HCT116 (cell line): ENCODE measurements at regions not wholly inside any gene's neighbourhood (a gene's known extent, or its start where the extent isn't known, plus 50 kb on each side); places are given as distances from the start of the nearest gene placed in this dataset.

Experiments
- ATAC-seq: fragments of 200-7000 bp; cut with Tn5 transposase; 2 replicates; pipeline ENCODE4 v1.9.1; 2020; ENCODE audit warnings: mild to moderate bottlenecking, moderate library complexity
- BruUV-seq: library from RNA; stranded (reverse); fragments of 400-500 nt; replicated peaks from 2 replicates; lab custom pipeline; 2021; lab: Mats Ljungman, UMichigan
- CTCF ChIA-PET: fragments of 300-600 bp; sonication (Branson Sonifier 250); formaldehyde crosslinking; loops from one replicate; lab custom pipeline; 2021; ENCODE audit warnings: antibody characterized with exemption; lab: Charles Lee
- POLR2A ChIA-PET: fragments of 300-600, 350-600 bp; sonication (Branson Sonifier 250); formaldehyde crosslinking; loops from one replicate; lab custom pipeline; 2021; ENCODE audit warnings: antibody characterized with exemption; lab: Charles Lee
- RAD21 ChIA-PET, 2 experiments: fragments of 300-600 bp; sonication (Branson Sonifier 250); formaldehyde crosslinking; loops; one replicate each; lab custom pipeline; 2023; ENCODE audit warnings: low total read pairs in 2 of 2; ENCODE audit not compliant: uncharacterized antibody in 2 of 2, unreplicated experiment in 2 of 2, low non-redundant PET in 1 of 2; lab: Charles Lee
- DNase-seq: peaks from one replicate; pipeline ENCODE4 v3.0.0-alpha.2; 2010; ENCODE audit warnings: low read depth, low spot score
- H2AFZ ChIP-seq: fragments of 200-600 bp; shearing (Covaris generic), sonication (generic); 2 replicates; pipeline ENCODE4 v1.6.1; 2017; ENCODE audit warnings: low read depth, mixed run types, mixed read lengths, antibody characterized with exemption, low read length; ENCODE audit not compliant: poor library complexity, severe bottlenecking
- H3K27ac ChIP-seq: 2 replicates; pipeline ENCODE4 v1.5.1; 2012; ENCODE audit warnings: low read depth, low read length
- H3K27me3 ChIP-seq: fragments of 200-600 bp; sonication (generic); 2 replicates; pipeline ENCODE4 v1.6.1; 2016; ENCODE audit warnings: mixed run types, low read length, mixed read lengths; ENCODE audit not compliant: insufficient read depth
- H3K36me3 ChIP-seq, 2 experiments: fragments of 200-500 bp in 1 of 2; fragments of 200-600 bp in 1 of 2; sonication (Bioruptor generic) in 1 of 2; sonication (generic) in 1 of 2; 2 replicates each; pipeline versions ENCODE4 v1.5.1 to v1.6.1; 2014 to 2016; ENCODE audit warnings: low read length in 2 of 2, inconsistent platforms in 1 of 2, mixed read lengths in 1 of 2, mixed run types in 1 of 2; ENCODE audit not compliant: insufficient read depth in 2 of 2, control insufficient read depth in 1 of 2
- H3K4me1 ChIP-seq, 2 experiments: fragments of 200-600 bp in 1 of 2; sonication (generic) in 1 of 2; 2 replicates each; pipeline versions ENCODE4 v1.5.1 to v1.6.1; 2012 to 2017; ENCODE audit warnings: low read length in 2 of 2, inconsistent platforms in 1 of 2, mild to moderate bottlenecking in 1 of 2, mixed read lengths in 1 of 2, mixed run types in 1 of 2, moderate library complexity in 1 of 2; ENCODE audit not compliant: insufficient read depth in 2 of 2, control insufficient read depth in 1 of 2
- H3K4me2 ChIP-seq: fragments of 200-600 bp; sonication (generic); 2 replicates; pipeline ENCODE4 v1.6.1; 2017; ENCODE audit warnings: mixed run types, low read length, mixed read lengths
- H3K4me3 ChIP-seq, 2 experiments: fragments of 200-600 bp in 1 of 2; sonication (generic) in 1 of 2; replicated peaks in 1 of 2; 2 replicates each; pipeline ENCODE4 v1.5.1; 2011 to 2016; ENCODE audit warnings: low read length in 2 of 2, control low read depth in 1 of 2, low read depth in 1 of 2, mild to moderate bottlenecking in 1 of 2, mixed read lengths in 1 of 2, mixed run types in 1 of 2
- H3K79me2 ChIP-seq: fragments of 200-600 bp; sonication (generic); 2 replicates; pipeline ENCODE4 v1.6.1; 2017; ENCODE audit warnings: mild to moderate bottlenecking, mixed run types, low read length, moderate library complexity, mixed read lengths; ENCODE audit not compliant: insufficient read depth
- H3K9ac ChIP-seq: fragments of 200-600 bp; sonication (generic); 2 replicates; pipeline ENCODE4 v1.6.1; 2016; ENCODE audit warnings: low read length, mixed read lengths
- H3K9me2 ChIP-seq: fragments of 200-600 bp; sonication (generic), shearing (Covaris generic); 2 replicates; pipeline ENCODE4 v1.6.1; 2017; ENCODE audit warnings: mixed run types, mild to moderate bottlenecking, moderate library complexity; ENCODE audit not compliant: insufficient read depth
- H3K9me3 ChIP-seq, 2 experiments: fragments of 200-500 bp in 1 of 2; fragments of 200-600 bp in 1 of 2; sonication (Bioruptor generic) in 1 of 2; sonication (generic) in 1 of 2; 2 replicates each; pipeline ENCODE4 v1.6.1; 2014 to 2017; ENCODE audit warnings: low read length in 2 of 2, mixed read lengths in 2 of 2, inconsistent platforms in 1 of 2, low read depth in 1 of 2, mild to moderate bottlenecking in 1 of 2, mixed run types in 1 of 2, moderate library complexity in 1 of 2; ENCODE audit not compliant: control insufficient read depth in 1 of 2, insufficient read depth in 1 of 2
- H4K20me1 ChIP-seq: fragments of 200-600 bp; sonication (generic), shearing (Covaris generic); 2 replicates; pipeline ENCODE4 v1.6.1; 2017; ENCODE audit warnings: mixed run types, mild to moderate bottlenecking, moderate library complexity; ENCODE audit not compliant: insufficient read depth
- CBX3 ChIP-seq: IDR thresholded peaks from 2 replicates; pipeline ENCODE4 v1.6.1; 2012; ENCODE audit warnings: low read depth
- ELF1 ChIP-seq: IDR thresholded peaks from 2 replicates; pipeline ENCODE4 v1.6.1; 2012; ENCODE audit warnings: low read depth, borderline replicate concordance
- MAX ChIP-seq: IDR thresholded peaks from 2 replicates; pipeline ENCODE4 v1.6.1; 2012
- POLR2A ChIP-seq: IDR thresholded peaks from 2 replicates; pipeline ENCODE4 v1.7.0; 2011; ENCODE audit warnings: borderline replicate concordance; ENCODE audit not compliant: insufficient read depth, insufficient read length; ENCODE audit errors: extremely low read depth
- RAD21 ChIP-seq: IDR thresholded peaks from 2 replicates; pipeline ENCODE4 v1.6.1; 2012; ENCODE audit warnings: low read depth, mild to moderate bottlenecking
- REST ChIP-seq: IDR thresholded peaks from 2 replicates; pipeline ENCODE4 v1.6.1; 2012; ENCODE audit warnings: low read depth
- SRF ChIP-seq: IDR thresholded peaks from 2 replicates; pipeline ENCODE4 v1.6.1; 2012; ENCODE audit warnings: low read depth
- TCF7L2 ChIP-seq: IDR thresholded peaks from 2 replicates; pipeline ENCODE4 v1.7.0; 2011; ENCODE audit warnings: borderline replicate concordance, inconsistent platforms; ENCODE audit not compliant: insufficient read depth, insufficient read length; ENCODE audit errors: extremely low read depth
- ZFX ChIP-seq: fragments of 450-650 bp; IDR thresholded peaks from 2 replicates; pipeline ENCODE4 v1.6.1; 2017
- intact Hi-C: fragments of 100-400 bp; cut with micrococcal nuclease; formaldehyde crosslinking; loops from 2 replicates; pipeline ENCODE4 v1.10.0; 2022

- no peaks in the 10 kb centered on the region for H3K9me2 ChIP-seq
- BruUV-seq, result no TSS peak
- intact Hi-C loops, result no loop called here
- peak overlapping the region; percentile 91 for H2AFZ ChIP-seq
- H4K20me1 ChIP-seq, result no peaks in the 10 kb centered on the region
- no peaks in the 10 kb centered on the region for H3K27me3 ChIP-seq
- no peak overlapping the region for H3K27ac ChIP-seq
- RAD21 ChIA-PET, result no interaction called here
- ATAC-seq (no peak), DNase-seq (no peak)
- no peak overlapping the region for H3K9ac ChIP-seq
- peaks cover 76 to 92% of the 10 kb centered on the region in 2 experiments for H3K4me1 ChIP-seq
- CTCF ChIA-PET, result interaction anchor here (1.2 kb wide), 1 partner anchor 18 kb away, joined by 5 read pairs; no protein-coding TSS in a partner anchor
- POLR2A ChIA-PET, result interaction anchor here (2.6 to 3.2 kb wide), 2 partner anchors 10 to 71 kb away, joined by 11 to 25 read pairs; no protein-coding TSS in a partner anchor
- H3K4me2 ChIP-seq, result no peak overlapping the region
- TF ChIP-seq MAX (no peak), SRF (no peak), TCF7L2 (no peak), POLR2A (no peak), CBX3 (no peak), ZFX (no peak), REST (no peak), RAD21 (no peak), ELF1 (no peak)
- no peaks in the 10 kb centered on the region for H3K9me3 ChIP-seq
- no peak overlapping the region for H3K4me3 ChIP-seq
- H3K79me2 ChIP-seq, result no peaks in the 10 kb centered on the region
- no peaks in the 10 kb centered on the region for H3K36me3 ChIP-seq
These were observed 180.9 kb downstream of the REEP3 start for GRCh38 chr10:63702092-63702491.
